ENCODE measurements at regions not wholly inside any gene's neighbourhood (a gene's known extent, or its start where the extent isn't known, plus 50 kb on each side); places are given as distances from the start of the nearest gene placed in this dataset.

- no TSS peak for BruUV-seq (replicated peaks)
- Histone ChIP-seq H3K27ac (ENCODE audit: low read depth, low read length) (no peak overlapping the region), H3K79me2 (ENCODE audit: insufficient read depth, low read length) (no peaks in the 10 kb centered on the region), H2AFZ (ENCODE audit: low read depth, low read length, poor library complexity, severe bottlenecking) (no peak overlapping the region), H3K4me3 (replicated peaks in 1 of 2; ENCODE audit: low read depth in 1 of 2, low read length in 2 of 2) (no peak overlapping the region), H3K9me2 (ENCODE audit: insufficient read depth) (no peaks in the 10 kb centered on the region), H3K4me2 (ENCODE audit: low read length) (no peak overlapping the region), H4K20me1 (ENCODE audit: insufficient read depth) (no peaks in the 10 kb centered on the region), H3K27me3 (ENCODE audit: insufficient read depth, low read length) (no peaks in the 10 kb centered on the region), H3K36me3 (ENCODE audit: control insufficient read depth in 1 of 2, insufficient read depth in 2 of 2, low read length in 2 of 2) (no peaks in the 10 kb centered on the region), H3K9ac (ENCODE audit: low read length) (no peak overlapping the region), H3K9me3 (ENCODE audit: control insufficient read depth in 1 of 2, insufficient read depth in 1 of 2, low read depth in 1 of 2, low read length in 2 of 2) (no peaks in the 10 kb centered on the region), H3K4me1 (ENCODE audit: control insufficient read depth in 1 of 2, insufficient read depth in 2 of 2, low read length in 2 of 2) (no peaks in the 10 kb centered on the region)
- ChIA-PET POLR2A (no interaction called here), RAD21 (ENCODE audit: low non-redundant PET in 1 of 2, low total read pairs in 2 of 2, uncharacterized antibody in 2 of 2, unreplicated experiment in 2 of 2) (no interaction called here), CTCF (no interaction called here)
- no peak for ATAC-seq
- DNase-seq (ENCODE audit: low read depth, low spot score) = no peak
- intact Hi-C loops (cut with micrococcal nuclease) = no loop called here
- TF ChIP-seq ZFX (IDR thresholded peaks at IDR 0.05) = no peak
- TF ChIP-seq SIN3A (IDR thresholded peaks at IDR 0.05; ENCODE audit: low read depth) = no peak
- TF ChIP-seq, protein P1, sequence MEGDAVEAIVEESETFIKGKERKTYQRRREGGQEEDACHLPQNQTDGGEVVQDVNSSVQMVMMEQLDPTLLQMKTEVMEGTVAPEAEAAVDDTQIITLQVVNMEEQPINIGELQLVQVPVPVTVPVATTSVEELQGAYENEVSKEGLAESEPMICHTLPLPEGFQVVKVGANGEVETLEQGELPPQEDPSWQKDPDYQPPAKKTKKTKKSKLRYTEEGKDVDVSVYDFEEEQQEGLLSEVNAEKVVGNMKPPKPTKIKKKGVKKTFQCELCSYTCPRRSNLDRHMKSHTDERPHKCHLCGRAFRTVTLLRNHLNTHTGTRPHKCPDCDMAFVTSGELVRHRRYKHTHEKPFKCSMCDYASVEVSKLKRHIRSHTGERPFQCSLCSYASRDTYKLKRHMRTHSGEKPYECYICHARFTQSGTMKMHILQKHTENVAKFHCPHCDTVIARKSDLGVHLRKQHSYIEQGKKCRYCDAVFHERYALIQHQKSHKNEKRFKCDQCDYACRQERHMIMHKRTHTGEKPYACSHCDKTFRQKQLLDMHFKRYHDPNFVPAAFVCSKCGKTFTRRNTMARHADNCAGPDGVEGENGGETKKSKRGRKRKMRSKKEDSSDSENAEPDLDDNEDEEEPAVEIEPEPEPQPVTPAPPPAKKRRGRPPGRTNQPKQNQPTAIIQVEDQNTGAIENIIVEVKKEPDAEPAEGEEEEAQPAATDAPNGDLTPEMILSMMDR (IDR thresholded peaks at IDR 0.05 in 2 of 3, conservative IDR thresholded peaks at IDR 0.05 in 1 of 3; ENCODE audit: borderline replicate concordance in 1 of 3, insufficient read depth in 1 of 3, low read depth in 2 of 3, low read length in 2 of 3) = no peak
- TF ChIP-seq EGR1 (IDR thresholded peaks at IDR 0.05; ENCODE audit: low read depth) = no peak
- TF ChIP-seq REST (IDR thresholded peaks at IDR 0.05; ENCODE audit: low read depth) = no peak
- no peak for TF ChIP-seq ELF1 (IDR thresholded peaks at IDR 0.05; ENCODE audit: borderline replicate concordance, low read depth)
- TF ChIP-seq, protein P2, sequence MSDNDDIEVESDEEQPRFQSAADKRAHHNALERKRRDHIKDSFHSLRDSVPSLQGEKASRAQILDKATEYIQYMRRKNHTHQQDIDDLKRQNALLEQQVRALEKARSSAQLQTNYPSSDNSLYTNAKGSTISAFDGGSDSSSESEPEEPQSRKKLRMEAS (IDR thresholded peaks at IDR 0.05) = no peak
- no peak for TF ChIP-seq CBX3 (IDR thresholded peaks at IDR 0.05; ENCODE audit: low read depth)
- no peak for TF ChIP-seq EZH2phosphoT487 (IDR thresholded peaks at IDR 0.05; ENCODE audit: borderline replicate concordance)
- TF ChIP-seq ATF3 (IDR thresholded peaks at IDR 0.05) = no peak
- TF ChIP-seq POLR2A (IDR thresholded peaks at IDR 0.05; ENCODE audit: borderline replicate concordance, extremely low read depth, insufficient read depth, insufficient read length) = no peak
- no peak for TF ChIP-seq ZBTB33 (IDR thresholded peaks at IDR 0.05; ENCODE audit: extremely low read depth, insufficient replicate concordance, low read length)
- no peak for TF ChIP-seq TCF7L2 (IDR thresholded peaks at IDR 0.05; ENCODE audit: borderline replicate concordance, extremely low read depth, insufficient read depth, insufficient read length)
- no peak for TF ChIP-seq EZH2 (IDR thresholded peaks at IDR 0.05)
- TF ChIP-seq SP1 (IDR thresholded peaks at IDR 0.05; ENCODE audit: low read depth) = no peak
These were observed 177.6 kb upstream of the HDAC9 start for GRCh38 chr7:18317941-18318340.
